ENCODE measurements at regions not wholly inside any gene's neighbourhood (a gene's known extent, or its start where the extent isn't known, plus 50 kb on each side); places are given as distances from the start of the nearest gene placed in this dataset.
"Not testable (repeated sequence)": the region's sequence is repeated elsewhere in the genome, so short reads cannot be mapped to it uniquely, and the experiment has no call there.

DNA sequence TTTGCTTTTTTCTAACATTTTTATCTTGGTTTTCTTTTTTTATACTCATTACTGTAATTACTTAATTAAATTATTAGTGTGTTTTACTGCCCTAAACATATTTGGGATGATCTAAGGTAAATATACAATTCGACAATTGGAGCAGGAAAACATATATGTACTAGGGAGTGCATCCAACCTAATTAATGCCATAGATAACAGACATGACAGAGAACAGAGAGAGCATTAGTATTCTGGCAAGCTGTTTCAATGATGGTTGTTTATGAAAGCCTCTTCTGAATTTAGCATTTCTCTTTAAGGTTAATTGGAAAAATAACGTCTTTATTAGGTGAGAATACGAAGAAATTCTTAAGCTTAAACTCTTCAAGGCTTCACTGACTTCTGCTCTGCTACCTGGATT is 300.1 kb upstream of the PRR16 start:
- no peaks in the 10 kb centered on the region for H3K4me1 ChIP-seq (ENCODE audit: control insufficient read depth in 1 of 2, insufficient read depth in 2 of 2, low read length in 2 of 2)
- H3K36me3 ChIP-seq (ENCODE audit: control insufficient read depth in 1 of 2, insufficient read depth in 2 of 2, low read length in 2 of 2) = no peaks in the 10 kb centered on the region
- H3K9me3 ChIP-seq (ENCODE audit: control insufficient read depth in 1 of 2, low read length in 2 of 2) = no peaks in the 10 kb centered on the region
- H3K9ac ChIP-seq (ENCODE audit: low read depth in 1 of 2, low read length in 2 of 2) = no peak overlapping the region
- no peak overlapping the region for H3K4me3 ChIP-seq (ENCODE audit: low read depth in 1 of 2, low read length in 2 of 2)
- no peaks in the 10 kb centered on the region for H3K27me3 ChIP-seq (ENCODE audit: control insufficient read depth in 1 of 2, insufficient read depth in 2 of 2, low read length in 2 of 2)
- H3K27ac ChIP-seq (ENCODE audit: low read depth, low read length) = no peak overlapping the region

GRCh38 chr5:120164986-120165385 is 299.1 kb upstream of the PRR16 start:
- Histone ChIP-seq H3K27me3 (ENCODE audit: control insufficient read depth in 1 of 2, insufficient read depth in 2 of 2, low read length in 2 of 2) (no peaks in the 10 kb centered on the region), H3K9me3 (ENCODE audit: control insufficient read depth in 1 of 2, low read length in 2 of 2) (no peaks in the 10 kb centered on the region), H3K9ac (ENCODE audit: low read depth in 1 of 2, low read length in 2 of 2) (no peak overlapping the region), H3K4me3 (ENCODE audit: low read depth in 1 of 2, low read length in 2 of 2) (no peak overlapping the region), H3K36me3 (ENCODE audit: control insufficient read depth in 1 of 2, insufficient read depth in 2 of 2, low read length in 2 of 2) (no peaks in the 10 kb centered on the region), H3K27ac (ENCODE audit: low read depth, low read length) (no peak overlapping the region), H3K4me1 (ENCODE audit: control insufficient read depth in 1 of 2, insufficient read depth in 2 of 2, low read length in 2 of 2) (no peaks in the 10 kb centered on the region)

GRCh38 chr5:120173125-120173524 is 291.0 kb upstream of the PRR16 start:
- Histone ChIP-seq H3K9me3 (ENCODE audit: control insufficient read depth in 1 of 2, low read length in 2 of 2) (no peaks in the 10 kb centered on the region), H3K27me3 (ENCODE audit: control insufficient read depth in 1 of 2, insufficient read depth in 2 of 2, low read length in 2 of 2) (no peaks in the 10 kb centered on the region), H3K4me1 (ENCODE audit: control insufficient read depth in 1 of 2, insufficient read depth in 2 of 2, low read length in 2 of 2) (no peaks in the 10 kb centered on the region), H3K4me3 (ENCODE audit: low read depth in 1 of 2, low read length in 2 of 2) (no peak overlapping the region), H3K36me3 (ENCODE audit: control insufficient read depth in 1 of 2, insufficient read depth in 2 of 2, low read length in 2 of 2) (no peaks in the 10 kb centered on the region), H3K27ac (ENCODE audit: low read depth, low read length) (no peak overlapping the region), H3K9ac (ENCODE audit: low read depth in 1 of 2, low read length in 2 of 2) (no peak overlapping the region)

DNA sequence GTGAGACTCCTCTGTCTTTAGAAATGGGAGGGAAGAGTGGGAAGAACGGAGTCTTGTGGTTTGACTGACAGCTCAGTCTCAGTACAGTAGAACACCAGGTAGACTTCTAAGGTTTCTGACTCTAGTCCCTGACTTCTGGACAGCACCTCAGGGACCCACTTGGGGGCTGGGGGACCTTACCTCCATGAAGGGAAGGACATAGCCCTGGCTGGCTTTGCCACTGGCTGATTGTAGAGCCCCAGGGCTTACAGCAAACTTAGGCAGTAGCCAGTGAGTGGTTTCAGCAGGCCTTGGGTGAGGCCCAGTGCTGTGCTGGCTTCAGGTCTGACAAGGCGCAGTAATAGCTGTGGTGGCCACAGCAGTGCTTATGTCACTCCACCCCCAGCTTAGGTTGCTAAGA is 290.0 kb upstream of the PRR16 start:
- H3K9me3 ChIP-seq (ENCODE audit: control insufficient read depth in 1 of 2, low read length in 2 of 2) = no peaks in the 10 kb centered on the region
- H3K27me3 ChIP-seq (ENCODE audit: control insufficient read depth in 1 of 2, insufficient read depth in 2 of 2, low read length in 2 of 2) = no peaks in the 10 kb centered on the region
- H3K4me3 ChIP-seq (ENCODE audit: low read depth in 1 of 2, low read length in 2 of 2) = no peak overlapping the region
- no peaks in the 10 kb centered on the region for H3K4me1 ChIP-seq (ENCODE audit: control insufficient read depth in 1 of 2, insufficient read depth in 2 of 2, low read length in 2 of 2)
- H3K36me3 ChIP-seq (ENCODE audit: control insufficient read depth in 1 of 2, insufficient read depth in 2 of 2, low read length in 2 of 2) = no peaks in the 10 kb centered on the region
- H3K9ac ChIP-seq (ENCODE audit: low read depth in 1 of 2, low read length in 2 of 2) = no peak overlapping the region
- H3K27ac ChIP-seq (ENCODE audit: low read depth, low read length) = no peak overlapping the region

- H3K9me3 ChIP-seq (ENCODE audit: control insufficient read depth in 1 of 2, low read length in 2 of 2); H3K27ac ChIP-seq (ENCODE audit: low read depth, low read length); H3K36me3 ChIP-seq (ENCODE audit: control insufficient read depth in 1 of 2, insufficient read depth in 2 of 2, low read length in 2 of 2); H3K4me3 ChIP-seq (ENCODE audit: low read depth in 1 of 2, low read length in 2 of 2); H3K27me3 ChIP-seq (ENCODE audit: control insufficient read depth in 1 of 2, insufficient read depth in 2 of 2, low read length in 2 of 2); H3K9ac ChIP-seq (ENCODE audit: low read depth in 1 of 2, low read length in 2 of 2); H3K4me1 ChIP-seq (ENCODE audit: control insufficient read depth in 1 of 2, insufficient read depth in 2 of 2, low read length in 2 of 2): not testable (repeated sequence)
Measured at GRCh38 chr5:120181238-120181637, 282.9 kb upstream of the PRR16 start.

- H3K9ac ChIP-seq (ENCODE audit: low read depth in 1 of 2, low read length in 2 of 2) = not testable (repeated sequence)
Measured at GRCh38 chr5:120194650-120195049, 269.4 kb upstream of the PRR16 start.

GRCh38 chr5:120199559-120199958 is 264.5 kb upstream of the PRR16 start:
- Histone ChIP-seq H3K27me3 (ENCODE audit: control insufficient read depth in 1 of 2, insufficient read depth in 2 of 2, low read length in 2 of 2) (no peaks in the 10 kb centered on the region), H3K9me3 (ENCODE audit: control insufficient read depth in 1 of 2, low read length in 2 of 2) (no peaks in the 10 kb centered on the region), H3K4me3 (ENCODE audit: low read depth in 1 of 2, low read length in 2 of 2) (no peak overlapping the region), H3K4me1 (ENCODE audit: control insufficient read depth in 1 of 2, insufficient read depth in 2 of 2, low read length in 2 of 2) (no peaks in the 10 kb centered on the region), H3K9ac (ENCODE audit: low read depth in 1 of 2, low read length in 2 of 2) (no peak overlapping the region), H3K27ac (ENCODE audit: low read depth, low read length) (no peak overlapping the region), H3K36me3 (ENCODE audit: control insufficient read depth in 1 of 2, insufficient read depth in 2 of 2, low read length in 2 of 2) (no peaks in the 10 kb centered on the region)

More at GRCh38 chr5:120194650-120195049, 269.4 kb upstream of the PRR16 start:
- H3K27me3 ChIP-seq (ENCODE audit: control insufficient read depth in 1 of 2, insufficient read depth in 2 of 2, low read length in 2 of 2); H3K9me3 ChIP-seq (ENCODE audit: control insufficient read depth in 1 of 2, low read length in 2 of 2); H3K4me1 ChIP-seq (ENCODE audit: control insufficient read depth in 1 of 2, insufficient read depth in 2 of 2, low read length in 2 of 2); H3K4me3 ChIP-seq (ENCODE audit: low read depth in 1 of 2, low read length in 2 of 2); H3K27ac ChIP-seq (ENCODE audit: low read depth, low read length); H3K36me3 ChIP-seq (ENCODE audit: control insufficient read depth in 1 of 2, insufficient read depth in 2 of 2, low read length in 2 of 2): not testable (repeated sequence)

DNA sequence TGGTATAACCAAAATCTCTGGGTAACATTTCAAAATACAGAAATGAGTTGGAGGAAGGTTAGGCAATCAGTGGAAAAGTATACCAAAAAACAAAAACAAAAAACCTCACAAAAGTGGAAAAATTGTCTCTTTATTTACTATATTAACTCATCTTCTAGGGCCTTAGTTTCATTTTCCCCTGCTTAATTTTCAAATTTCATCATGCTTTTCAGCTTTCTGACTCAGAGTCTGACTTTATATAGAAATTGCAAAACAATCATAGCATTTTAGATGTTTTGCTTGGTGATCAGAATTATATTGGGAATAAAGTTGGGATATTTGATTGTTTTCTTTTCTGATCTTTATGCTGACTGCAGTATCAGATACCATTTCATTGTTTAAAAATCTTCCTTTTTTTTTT is 257.0 kb upstream of the PRR16 start:
- no peaks in the 10 kb centered on the region for H3K4me1 ChIP-seq (ENCODE audit: control insufficient read depth in 1 of 2, insufficient read depth in 2 of 2, low read length in 2 of 2)
- no peaks in the 10 kb centered on the region for H3K9me3 ChIP-seq (ENCODE audit: control insufficient read depth in 1 of 2, low read length in 2 of 2)
- H3K9ac ChIP-seq (ENCODE audit: low read depth in 1 of 2, low read length in 2 of 2) = no peak overlapping the region
- no peak overlapping the region for H3K4me3 ChIP-seq (ENCODE audit: low read depth in 1 of 2, low read length in 2 of 2)
- no peaks in the 10 kb centered on the region for H3K36me3 ChIP-seq (ENCODE audit: control insufficient read depth in 1 of 2, insufficient read depth in 2 of 2, low read length in 2 of 2)
- no peak overlapping the region for H3K27ac ChIP-seq (ENCODE audit: low read depth, low read length)
- no peaks in the 10 kb centered on the region for H3K27me3 ChIP-seq (ENCODE audit: control insufficient read depth in 1 of 2, insufficient read depth in 2 of 2, low read length in 2 of 2)

DNA sequence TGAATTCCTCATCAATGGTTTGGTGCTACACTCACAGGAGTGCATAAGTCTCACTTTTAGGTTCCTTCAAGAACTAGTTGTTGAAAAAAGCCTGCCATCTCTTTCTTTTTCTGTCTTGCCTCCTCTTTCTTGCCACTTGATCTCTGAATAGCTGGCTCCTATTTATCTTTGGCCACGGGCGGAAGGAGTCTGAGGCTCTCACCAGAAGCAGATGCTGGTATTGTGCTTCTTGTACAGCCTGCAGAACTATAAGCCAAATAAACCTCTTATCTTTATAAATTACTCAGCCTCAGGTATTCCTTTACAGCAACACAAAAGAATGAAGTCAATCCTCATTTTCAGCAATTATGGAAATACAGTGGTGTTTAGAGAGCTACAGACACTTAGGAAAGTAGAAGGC is 247.1 kb upstream of the PRR16 start:
- no peaks in the 10 kb centered on the region for H3K4me1 ChIP-seq (ENCODE audit: control insufficient read depth in 1 of 2, insufficient read depth in 2 of 2, low read length in 2 of 2)
- H3K27me3 ChIP-seq (ENCODE audit: control insufficient read depth in 1 of 2, insufficient read depth in 2 of 2, low read length in 2 of 2) = no peaks in the 10 kb centered on the region
- H3K9me3 ChIP-seq (ENCODE audit: control insufficient read depth in 1 of 2, low read length in 2 of 2) = no peaks in the 10 kb centered on the region
- H3K9ac ChIP-seq (ENCODE audit: low read depth in 1 of 2, low read length in 2 of 2) = no peak overlapping the region
- H3K4me3 ChIP-seq (ENCODE audit: low read depth in 1 of 2, low read length in 2 of 2) = no peak overlapping the region
- no peak overlapping the region for H3K27ac ChIP-seq (ENCODE audit: low read depth, low read length)
- H3K36me3 ChIP-seq (ENCODE audit: control insufficient read depth in 1 of 2, insufficient read depth in 2 of 2, low read length in 2 of 2) = no peaks in the 10 kb centered on the region

DNA sequence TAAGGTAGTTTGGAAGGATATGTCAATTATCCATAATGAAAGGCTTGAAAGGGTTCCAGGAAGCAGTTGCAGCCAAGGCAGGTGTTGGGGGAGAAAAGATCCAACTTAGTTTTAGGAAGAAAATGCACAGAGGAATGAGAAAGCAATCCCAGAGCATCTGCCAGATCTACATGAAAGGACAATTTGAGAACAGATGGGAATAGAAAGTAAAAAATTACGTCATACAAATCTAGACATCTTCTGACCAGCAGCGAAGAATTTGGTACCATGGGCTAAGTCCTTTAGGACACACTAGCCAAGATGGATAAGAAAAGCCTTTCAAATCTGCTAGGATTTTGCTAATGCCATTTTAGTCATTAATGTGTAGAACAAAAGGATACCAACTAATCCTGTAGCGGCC is 244.1 kb upstream of the PRR16 start:
- Histone ChIP-seq H3K9me3 (ENCODE audit: control insufficient read depth in 1 of 2, low read length in 2 of 2) (no peaks in the 10 kb centered on the region), H3K4me1 (ENCODE audit: control insufficient read depth in 1 of 2, insufficient read depth in 2 of 2, low read length in 2 of 2) (no peaks in the 10 kb centered on the region), H3K9ac (ENCODE audit: low read depth in 1 of 2, low read length in 2 of 2) (no peak overlapping the region), H3K36me3 (ENCODE audit: control insufficient read depth in 1 of 2, insufficient read depth in 2 of 2, low read length in 2 of 2) (no peaks in the 10 kb centered on the region), H3K27me3 (ENCODE audit: control insufficient read depth in 1 of 2, insufficient read depth in 2 of 2, low read length in 2 of 2) (no peaks in the 10 kb centered on the region), H3K4me3 (ENCODE audit: low read depth in 1 of 2, low read length in 2 of 2) (no peak overlapping the region), H3K27ac (ENCODE audit: low read depth, low read length) (no peak overlapping the region)

- Histone ChIP-seq H3K9me3 (ENCODE audit: control insufficient read depth in 1 of 2, low read length in 2 of 2) (no peaks in the 10 kb centered on the region), H3K4me1 (ENCODE audit: control insufficient read depth in 1 of 2, insufficient read depth in 2 of 2, low read length in 2 of 2) (no peaks in the 10 kb centered on the region), H3K27ac (ENCODE audit: low read depth, low read length) (no peak overlapping the region), H3K9ac (ENCODE audit: low read depth in 1 of 2, low read length in 2 of 2) (no peak overlapping the region), H3K27me3 (ENCODE audit: control insufficient read depth in 1 of 2, insufficient read depth in 2 of 2, low read length in 2 of 2) (no peaks in the 10 kb centered on the region), H3K36me3 (ENCODE audit: control insufficient read depth in 1 of 2, insufficient read depth in 2 of 2, low read length in 2 of 2) (no peaks in the 10 kb centered on the region), H3K4me3 (ENCODE audit: low read depth in 1 of 2, low read length in 2 of 2) (no peak overlapping the region)
Measured at GRCh38 chr5:120225524-120225923, 238.6 kb upstream of the PRR16 start.
